Pancreas (tissue), 10 donors: ENCODE measurements at regions not wholly inside any gene's neighbourhood (a gene's known extent, or its start where the extent isn't known, plus 50 kb on each side); places are given as distances from the start of the nearest gene placed in this dataset.

Experiments used
- ATAC-seq, 4 donors: fragments of 200-7000 bp; cut with Tn5 transposase; one replicate each; pipeline versions ENCODE4 v1.8.0 to v1.9.1; 2020; ENCODE audit warnings: mild to moderate bottlenecking in 4 of 4, moderate library complexity in 4 of 4
- DNase-seq, 6 donors: peaks; one replicate each; pipeline ENCODE4 v3.0.0-alpha.2; 2020
- FAIRE-seq: peaks from 2 replicates; lab custom pipeline; 2012; peaks lifted over from hg19 to GRCh38; lab: Jason Lieb, UNC
- H3K27ac ChIP-seq, 4 donors: fragments of 200-600 bp; sonication (generic); 1 replicate in 3 of 4; 2 replicates in 1 of 4; pipeline versions ENCODE4 v1.5.0 to v1.8.0; 2020
- H3K27me3 ChIP-seq, 4 donors: fragments of 200-600 bp; one replicate each; pipeline ENCODE4 v1.8.0; 2021
- H3K36me3 ChIP-seq, 3 donors: fragments of 200-600 bp; sonication (generic) in 1 of 3; one replicate each; pipeline versions ENCODE4 v1.5.0 to v1.8.0; 2020 to 2021
- H3K4me1 ChIP-seq, 3 donors: fragments of 200-600 bp; one replicate each; pipeline ENCODE4 v1.8.0; 2021
- H3K4me3 ChIP-seq, 4 donors: fragments of 200-600 bp; sonication (generic) in 2 of 4; one replicate each; pipeline versions ENCODE4 v1.5.0 to v1.8.0; 2020 to 2021
- H3K9me3 ChIP-seq, 4 donors: fragments of 200-600 bp; one replicate each; pipeline ENCODE4 v1.8.0; 2021
- CTCF ChIP-seq, 4 donors: fragments of 200-600 bp; sonication (generic) in 3 of 4; IDR thresholded peaks; one replicate each; pipeline versions ENCODE4 v1.5.0 to v1.8.0; 2021; ENCODE audit warnings: antibody characterized with exemption in 4 of 4
- WGBS, 2 donors: extraction: QIAGEN DNeasy Blood & Tissue Kit; methylation state at CpG; one replicate each; pipeline ENCODE4 v1.1.7; 2013; 5-methylcytosine and 5-hydroxymethylcytosine counted together
- intact Hi-C, 3 donors: fragments of 100-400 bp; cut with DNase I; formaldehyde crosslinking; loops; one replicate each; pipeline versions ENCODE4 v1.11.1 to v1.14.2; 2022
- donor health status: healthy with polysubstance abuse.
- donor health status: DM: no; HTN: no; CAD: no; lungs with moderate emphysema.
- donor health status: DM: no; HTN: no; CAD: no.
- donor health status: control.
- donor health status: control.
- donor health status: Bipolar disorder and iron deficiency.
- donor health status: DM: yes; HTN: yes; CAD: no.
- donor health status: DM: no; HTN: no; CAD: no.
- donor health status: DM: no; HTN: no; CAD: no.
- donor health status: DM: yes; HTN: yes; CAD: no.

DNA sequence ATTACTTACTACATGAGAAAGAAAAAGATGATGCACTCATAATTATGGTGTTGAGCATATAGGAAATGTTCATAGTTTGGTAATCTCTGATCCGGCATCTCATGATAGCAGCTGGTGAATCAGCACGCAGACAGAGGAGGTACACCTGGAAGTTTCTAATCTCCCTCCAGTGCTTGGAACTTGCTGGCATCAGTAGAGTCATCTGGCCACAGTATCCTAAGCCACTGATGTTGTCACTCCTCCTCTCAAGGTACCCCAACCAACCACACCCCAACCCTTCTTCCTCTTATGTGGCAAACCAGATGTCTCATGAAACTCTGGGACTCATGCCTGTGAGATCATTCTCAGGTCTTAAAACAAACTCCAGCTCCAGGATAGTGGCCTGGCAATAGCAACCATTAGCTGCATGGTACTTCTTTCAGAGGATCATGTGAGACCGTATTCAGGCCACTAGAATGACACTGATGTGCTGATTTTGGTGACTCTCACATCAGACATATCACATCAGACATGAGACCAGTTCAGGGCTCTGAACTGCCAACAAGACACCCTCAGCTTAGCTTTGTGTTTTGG lies 143.0 kb downstream of the RASSF9 start:
- TF ChIP-seq CTCF (IDR thresholded peaks at IDR 0.05): no peak
- H3K4me1 ChIP-seq: peaks cover 6 to 16% (median 13%) of the 10 kb centered on the region in 3 donors
- H3K36me3 ChIP-seq: no peaks in the 10 kb centered on the region
- 91 to 100% methylated on average over 3 of the region's 3 CpGs for WGBS, 2 donors
- H3K27me3 ChIP-seq: no peaks in the 10 kb centered on the region
- H3K27ac ChIP-seq: no peak overlapping the region
- intact Hi-C loops: no loop called here
- ATAC-seq: no peak
- FAIRE-seq: no peak
- DNase-seq: no peak
- no peaks in the 10 kb centered on the region for H3K9me3 ChIP-seq
- H3K4me3 ChIP-seq: no peak overlapping the region

DNA sequence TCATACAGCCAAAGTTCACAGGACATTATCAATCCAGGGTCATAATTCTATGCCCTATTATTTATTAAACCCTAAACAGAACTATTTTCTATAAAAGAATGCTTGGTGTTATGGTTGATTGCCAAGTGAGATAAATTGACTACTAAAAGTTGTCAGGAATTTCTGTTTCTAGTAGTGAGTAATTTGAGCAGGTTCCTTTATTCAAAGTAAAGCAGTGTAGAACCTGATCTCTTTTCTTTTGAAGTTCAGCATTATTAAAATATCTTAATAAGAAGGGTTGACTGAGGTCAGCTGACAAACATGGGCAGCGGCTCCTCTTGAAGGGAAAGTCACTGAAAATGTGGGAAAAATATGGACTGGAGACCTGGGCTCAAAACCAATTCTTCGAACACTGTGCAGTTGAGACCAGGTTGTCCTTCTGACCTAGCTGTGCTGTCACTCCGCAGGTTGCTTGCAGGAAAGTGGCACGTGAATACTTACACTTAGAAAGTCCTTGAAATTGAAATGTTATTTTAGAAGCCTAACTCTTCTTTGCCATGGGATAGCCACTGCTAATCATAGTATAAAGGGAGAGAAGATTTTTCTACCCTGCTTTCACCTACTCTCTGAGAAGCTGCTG lies 141.0 kb downstream of the RASSF9 start:
- peak overlapping the region in 2 of 4 donors; percentile 0 to 8 for H3K27ac ChIP-seq
- WGBS, 2 donors: 13 to 17% methylated on average over 4 of the region's 4 CpGs
- FAIRE-seq (no peak), DNase-seq (no peak), ATAC-seq (peak in 3 of 4 donors; percentile 41 to 72 (median 58))
- intact Hi-C loops: no loop called here
- H3K4me3 ChIP-seq: no peak overlapping the region
- no peaks in the 10 kb centered on the region for H3K27me3 ChIP-seq
- TF ChIP-seq CTCF (IDR thresholded peaks at IDR 0.05): no peak
- H3K9me3 ChIP-seq: no peaks in the 10 kb centered on the region
- no peaks in the 10 kb centered on the region for H3K36me3 ChIP-seq
- H3K4me1 ChIP-seq: peaks cover 6 to 16% (median 13%) of the 10 kb centered on the region in 3 donors

GRCh38 chr12:85697003-85697402 lies 139.2 kb downstream of the RASSF9 start:
- ATAC-seq: no peak
- Histone ChIP-seq H3K27me3 (no peaks in the 10 kb centered on the region), H3K4me1 (peaks cover 6 to 16% (median 13%) of the 10 kb centered on the region in 3 donors), H3K36me3 (no peaks in the 10 kb centered on the region), H3K4me3 (no peak overlapping the region), H3K9me3 (no peaks in the 10 kb centered on the region), H3K27ac (no peak overlapping the region)
- 81 to 82% methylated on average over 2 of the region's 2 CpGs for WGBS, 2 donors
- DNase-seq: no peak
- FAIRE-seq: no peak
- no peak for TF ChIP-seq CTCF (IDR thresholded peaks at IDR 0.05)
- intact Hi-C loops: no loop called here

DNA sequence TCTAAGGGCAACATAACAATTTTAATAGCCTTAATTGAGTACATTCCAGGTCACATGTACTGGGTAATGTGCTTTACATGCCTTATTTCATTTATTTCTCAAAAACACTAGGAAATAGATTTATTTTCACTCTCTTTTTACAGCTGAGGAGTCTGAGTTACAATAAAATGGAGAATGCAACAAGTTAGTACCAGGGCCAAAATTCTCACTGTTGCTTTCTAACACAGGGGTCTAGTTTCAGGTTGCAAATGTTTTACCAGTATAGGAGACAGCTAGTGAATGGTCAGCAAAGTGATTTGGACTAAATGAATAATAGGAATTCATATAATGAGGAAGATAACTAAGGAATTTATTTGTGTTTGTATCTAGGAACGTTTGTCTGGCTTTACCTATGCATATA lies 137.3 kb downstream of the RASSF9 start:
- Histone ChIP-seq H3K27ac (no peak overlapping the region), H3K4me3 (no peak overlapping the region), H3K27me3 (no peaks in the 10 kb centered on the region), H3K9me3 (no peaks in the 10 kb centered on the region), H3K36me3 (no peaks in the 10 kb centered on the region), H3K4me1 (peaks cover 6 to 16% (median 13%) of the 10 kb centered on the region in 3 donors)
- DNase-seq (no peak), FAIRE-seq (no peak), ATAC-seq (peak in 1 of 4 donors; percentile 45)
- 13 to 19% methylated on average over 1 of the region's 1 CpG for WGBS, 2 donors
- no peak for TF ChIP-seq CTCF (IDR thresholded peaks at IDR 0.05)
- intact Hi-C loops: no loop called here

- no peak for FAIRE-seq
- no peak for DNase-seq
- intact Hi-C loops: no loop called here
- ATAC-seq: no peak
- TF ChIP-seq CTCF (IDR thresholded peaks at IDR 0.05): no peak
- no peaks in the 10 kb centered on the region for H3K27me3 ChIP-seq
- H3K36me3 ChIP-seq: no peaks in the 10 kb centered on the region
- no peaks in the 10 kb centered on the region for H3K9me3 ChIP-seq
- no peak overlapping the region for H3K4me3 ChIP-seq
- H3K4me1 ChIP-seq: peaks cover 0 to 11% (median 10%) of the 10 kb centered on the region in 3 donors
- H3K27ac ChIP-seq: no peak overlapping the region
- 94 to 95% methylated on average over 11 of the region's 11 CpGs for WGBS, 2 donors
Measured at GRCh38 chr12:85708775-85709174, 127.4 kb downstream of the RASSF9 start.
